ENCODE measurements at regions not wholly inside any gene's neighbourhood (a gene's known extent, or its start where the extent isn't known, plus 50 kb on each side); places are given as distances from the start of the nearest gene placed in this dataset.

GRCh38 chr14:76551906-76552305 is 176.0 kb downstream of the ESRRB start:
- in situ Hi-C loops (cut with MboI; ENCODE audit: low sequenced_read_pairs, unreplicated experiment): no loop called here
- TF ChIP-seq, protein P1, sequence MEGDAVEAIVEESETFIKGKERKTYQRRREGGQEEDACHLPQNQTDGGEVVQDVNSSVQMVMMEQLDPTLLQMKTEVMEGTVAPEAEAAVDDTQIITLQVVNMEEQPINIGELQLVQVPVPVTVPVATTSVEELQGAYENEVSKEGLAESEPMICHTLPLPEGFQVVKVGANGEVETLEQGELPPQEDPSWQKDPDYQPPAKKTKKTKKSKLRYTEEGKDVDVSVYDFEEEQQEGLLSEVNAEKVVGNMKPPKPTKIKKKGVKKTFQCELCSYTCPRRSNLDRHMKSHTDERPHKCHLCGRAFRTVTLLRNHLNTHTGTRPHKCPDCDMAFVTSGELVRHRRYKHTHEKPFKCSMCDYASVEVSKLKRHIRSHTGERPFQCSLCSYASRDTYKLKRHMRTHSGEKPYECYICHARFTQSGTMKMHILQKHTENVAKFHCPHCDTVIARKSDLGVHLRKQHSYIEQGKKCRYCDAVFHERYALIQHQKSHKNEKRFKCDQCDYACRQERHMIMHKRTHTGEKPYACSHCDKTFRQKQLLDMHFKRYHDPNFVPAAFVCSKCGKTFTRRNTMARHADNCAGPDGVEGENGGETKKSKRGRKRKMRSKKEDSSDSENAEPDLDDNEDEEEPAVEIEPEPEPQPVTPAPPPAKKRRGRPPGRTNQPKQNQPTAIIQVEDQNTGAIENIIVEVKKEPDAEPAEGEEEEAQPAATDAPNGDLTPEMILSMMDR (IDR thresholded peaks at IDR 0.05; ENCODE audit: borderline replicate concordance, control extremely low read depth, extremely low read depth, insufficient read depth, missing control alignments): no peak
- no peak for DNase-seq (ENCODE audit: low spot score)

DNA sequence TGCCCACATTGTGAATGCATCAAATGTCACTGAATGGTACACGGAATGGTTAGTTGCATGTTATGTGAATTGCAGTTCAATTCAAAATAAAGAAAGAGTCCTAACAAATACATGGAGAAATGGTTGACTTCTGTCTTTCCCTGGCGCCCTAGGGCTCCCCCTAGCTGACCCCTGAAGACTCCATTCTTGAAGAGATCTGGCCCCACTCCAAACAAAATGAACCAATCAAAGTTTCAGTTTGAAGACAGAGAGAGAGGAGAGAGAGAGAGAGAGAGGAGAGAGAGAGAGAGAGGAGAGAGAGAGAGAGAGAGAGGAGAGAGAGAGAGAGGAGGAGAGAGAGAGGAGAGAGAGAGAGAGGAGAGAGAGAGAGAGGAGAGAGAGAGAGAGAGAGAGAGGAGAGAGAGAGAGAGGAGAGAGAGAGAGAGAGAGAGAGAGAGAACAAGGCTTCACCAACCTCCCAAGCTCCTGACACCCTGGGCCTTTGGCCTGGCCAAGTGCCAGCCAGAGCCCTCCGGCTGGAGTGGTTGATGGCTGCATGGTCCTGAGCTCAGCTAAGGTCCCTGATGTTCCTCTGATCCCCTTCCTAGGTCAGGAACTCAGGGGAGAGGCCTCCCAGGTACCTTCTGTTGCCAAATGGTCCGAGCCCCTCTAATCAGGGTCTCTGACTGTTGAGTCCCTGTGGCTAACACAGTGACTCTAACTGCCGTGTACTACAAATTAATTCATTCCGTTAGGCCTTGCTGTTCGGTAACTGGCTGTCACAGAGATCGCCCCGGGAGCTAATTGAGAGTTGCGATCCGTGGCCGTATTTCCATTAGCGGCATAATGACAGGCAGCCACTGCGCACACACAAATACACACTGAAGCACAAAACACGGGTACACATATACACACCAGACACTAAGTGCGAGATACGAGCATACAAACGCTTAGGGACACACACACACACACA is 188.8 kb downstream of the ESRRB start:
- no peak for DNase-seq (ENCODE audit: low spot score)
- TF ChIP-seq, protein P1 (IDR thresholded peaks at IDR 0.05; ENCODE audit: borderline replicate concordance, control extremely low read depth, extremely low read depth, insufficient read depth, missing control alignments): no peak
- in situ Hi-C loops (cut with MboI; ENCODE audit: low sequenced_read_pairs, unreplicated experiment): no loop called here

GRCh38 chr14:76566439-76566838 is 190.5 kb downstream of the ESRRB start:
- in situ Hi-C loops (cut with MboI; ENCODE audit: low sequenced_read_pairs, unreplicated experiment): no loop called here
- TF ChIP-seq, protein P1 (IDR thresholded peaks at IDR 0.05; ENCODE audit: borderline replicate concordance, control extremely low read depth, extremely low read depth, insufficient read depth, missing control alignments): no peak
- DNase-seq (ENCODE audit: low spot score): no peak

GRCh38 chr14:76574416-76575095 is 186.7 kb upstream of the VASH1 start:
- no peak for DNase-seq (ENCODE audit: low spot score)
- TF ChIP-seq, protein P1 (IDR thresholded peaks at IDR 0.05; ENCODE audit: borderline replicate concordance, control extremely low read depth, extremely low read depth, insufficient read depth, missing control alignments): no peak

DNA sequence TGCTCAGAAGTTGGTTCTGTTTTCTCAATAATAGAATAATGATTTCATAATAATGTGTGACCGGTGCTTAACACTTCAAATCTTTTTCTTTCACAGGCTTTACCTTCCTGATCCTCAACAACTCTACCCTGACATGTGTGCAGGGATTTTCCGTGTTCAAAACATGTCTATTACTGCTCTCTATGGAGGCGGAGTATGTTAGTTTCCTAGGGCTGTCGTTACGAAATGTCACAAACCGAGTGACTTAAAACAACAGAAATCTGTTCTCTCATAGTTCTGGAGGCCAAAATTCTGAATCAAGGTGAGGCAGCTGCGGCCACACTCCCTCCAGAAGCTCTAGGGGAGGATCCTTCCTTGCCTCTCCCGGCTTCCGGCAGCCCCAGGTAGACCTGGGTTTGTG is 186.2 kb upstream of the VASH1 start:
- TF ChIP-seq, protein P1 (IDR thresholded peaks at IDR 0.05; ENCODE audit: borderline replicate concordance, control extremely low read depth, extremely low read depth, insufficient read depth, missing control alignments): no peak
- DNase-seq (ENCODE audit: low spot score): no peak
- in situ Hi-C loops (cut with MboI; ENCODE audit: low sequenced_read_pairs, unreplicated experiment): no loop called here

More at GRCh38 chr14:76574416-76575095, 186.7 kb upstream of the VASH1 start:
- in situ Hi-C loops (cut with MboI; ENCODE audit: low sequenced_read_pairs, unreplicated experiment): no loop called here

DNA sequence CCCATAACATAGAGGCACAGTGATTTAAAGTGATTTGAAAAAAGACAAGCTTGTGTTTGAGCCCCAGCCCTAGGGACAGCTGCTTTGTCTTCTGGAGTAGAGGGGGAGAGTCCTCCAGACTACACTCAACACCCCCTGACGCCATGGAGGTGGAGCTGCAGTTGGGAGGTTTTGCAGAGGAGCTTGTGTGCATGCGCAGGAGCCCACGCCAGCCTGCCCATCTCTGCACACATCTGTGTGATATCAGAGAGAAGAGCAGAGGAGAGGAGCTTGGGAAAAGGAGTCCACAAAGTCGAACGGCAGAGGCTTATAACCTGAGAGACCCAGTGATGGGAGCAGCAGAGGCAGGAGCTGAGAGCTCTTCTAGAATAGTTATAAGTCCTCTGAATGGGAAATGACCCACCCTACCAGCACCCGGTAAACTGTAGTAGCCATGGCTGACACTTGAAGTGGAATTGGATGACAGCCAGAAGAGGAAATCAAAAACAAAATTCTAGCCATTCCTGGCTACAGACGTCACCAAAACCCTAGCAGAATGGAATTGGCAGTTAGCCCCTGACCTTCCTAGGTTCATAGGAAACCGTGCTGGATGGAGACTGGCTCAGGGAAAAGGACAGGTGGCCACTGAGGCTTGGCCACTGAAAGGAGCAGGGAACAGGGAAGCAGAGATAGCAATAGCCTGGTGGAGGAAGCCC is 185.1 kb upstream of the VASH1 start:
- TF ChIP-seq, protein P1 (IDR thresholded peaks at IDR 0.05; ENCODE audit: borderline replicate concordance, control extremely low read depth, extremely low read depth, insufficient read depth, missing control alignments): no peak
- DNase-seq (ENCODE audit: low spot score): no peak
- in situ Hi-C loops (cut with MboI; ENCODE audit: low sequenced_read_pairs, unreplicated experiment): no loop called here
